Epithelial cell of esophagus (primary cell): ENCODE measurements at regions not wholly inside any gene's neighbourhood (a gene's known extent, or its start where the extent isn't known, plus 50 kb on each side); places are given as distances from the start of the nearest gene placed in this dataset.

ENCODE experiments used
- DNase-seq: peaks from one replicate; pipeline ENCODE4 v3.0.0; 2010; ENCODE audit warnings: low read depth
- H3K4me3 ChIP-seq: 2 replicates; pipeline ENCODE4 v1.5.1; 2011; ENCODE audit warnings: mild to moderate bottlenecking, low read length, control low read depth
- TF ChIP-seq, protein P1 (sequence below): IDR thresholded peaks from 2 replicates; pipeline ENCODE4 v1.5.1; 2011; ENCODE audit warnings: low read depth, mild to moderate bottlenecking, low read length, control low read depth, inconsistent platforms; ENCODE audit not compliant: insufficient read depth; ENCODE audit errors: missing control alignments

- no peak for DNase-seq
- TF ChIP-seq, protein P1, sequence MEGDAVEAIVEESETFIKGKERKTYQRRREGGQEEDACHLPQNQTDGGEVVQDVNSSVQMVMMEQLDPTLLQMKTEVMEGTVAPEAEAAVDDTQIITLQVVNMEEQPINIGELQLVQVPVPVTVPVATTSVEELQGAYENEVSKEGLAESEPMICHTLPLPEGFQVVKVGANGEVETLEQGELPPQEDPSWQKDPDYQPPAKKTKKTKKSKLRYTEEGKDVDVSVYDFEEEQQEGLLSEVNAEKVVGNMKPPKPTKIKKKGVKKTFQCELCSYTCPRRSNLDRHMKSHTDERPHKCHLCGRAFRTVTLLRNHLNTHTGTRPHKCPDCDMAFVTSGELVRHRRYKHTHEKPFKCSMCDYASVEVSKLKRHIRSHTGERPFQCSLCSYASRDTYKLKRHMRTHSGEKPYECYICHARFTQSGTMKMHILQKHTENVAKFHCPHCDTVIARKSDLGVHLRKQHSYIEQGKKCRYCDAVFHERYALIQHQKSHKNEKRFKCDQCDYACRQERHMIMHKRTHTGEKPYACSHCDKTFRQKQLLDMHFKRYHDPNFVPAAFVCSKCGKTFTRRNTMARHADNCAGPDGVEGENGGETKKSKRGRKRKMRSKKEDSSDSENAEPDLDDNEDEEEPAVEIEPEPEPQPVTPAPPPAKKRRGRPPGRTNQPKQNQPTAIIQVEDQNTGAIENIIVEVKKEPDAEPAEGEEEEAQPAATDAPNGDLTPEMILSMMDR = no peak
- no peak overlapping the region for H3K4me3 ChIP-seq
Measured at GRCh38 chr2:118177318-118177717, 89.0 kb downstream of the INSIG2 start.

- no peak overlapping the region for H3K4me3 ChIP-seq
- DNase-seq = no peak
Measured at GRCh38 chr2:118176601-118177000, 88.3 kb downstream of the INSIG2 start.

GRCh38 chr2:118171546-118171945 lies 83.3 kb downstream of the INSIG2 start:
- TF ChIP-seq, protein P1 = no peak
- no peak for DNase-seq
- H3K4me3 ChIP-seq = no peak overlapping the region

More at GRCh38 chr2:118176601-118177000, 88.3 kb downstream of the INSIG2 start:
- TF ChIP-seq, protein P1 = no peak

- peak; percentile 9 for DNase-seq
- TF ChIP-seq, protein P1 = no peak
- no peak overlapping the region for H3K4me3 ChIP-seq
Measured at GRCh38 chr2:118169359-118170005, 81.2 kb downstream of the INSIG2 start.

DNA sequence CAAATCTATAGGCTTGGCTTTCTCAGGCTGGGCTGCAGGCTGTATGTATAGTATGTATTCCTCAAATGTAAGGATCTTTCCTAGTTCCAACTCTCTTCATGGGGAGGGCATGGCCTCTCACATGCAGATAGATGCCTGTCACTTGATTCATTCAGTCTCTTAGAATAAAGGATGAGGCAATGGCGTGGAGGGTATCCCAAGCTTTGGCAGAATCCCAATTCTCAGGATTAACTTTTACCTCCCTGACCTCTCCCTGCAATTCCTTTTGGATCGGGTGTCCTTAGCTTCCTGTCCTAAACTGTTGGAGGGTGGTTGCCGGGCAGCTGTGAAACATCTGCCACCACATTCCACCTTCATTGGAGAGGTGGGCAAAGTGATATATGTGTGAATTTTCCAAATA lies 80.3 kb downstream of the INSIG2 start:
- peak; percentile 55 for DNase-seq
- H3K4me3 ChIP-seq = no peak overlapping the region
- TF ChIP-seq, protein P1 = no peak

GRCh38 chr2:118167026-118167425 lies 78.8 kb downstream of the INSIG2 start:
- no peak for DNase-seq
- H3K4me3 ChIP-seq = no peak overlapping the region
- TF ChIP-seq, protein P1 = no peak

DNA sequence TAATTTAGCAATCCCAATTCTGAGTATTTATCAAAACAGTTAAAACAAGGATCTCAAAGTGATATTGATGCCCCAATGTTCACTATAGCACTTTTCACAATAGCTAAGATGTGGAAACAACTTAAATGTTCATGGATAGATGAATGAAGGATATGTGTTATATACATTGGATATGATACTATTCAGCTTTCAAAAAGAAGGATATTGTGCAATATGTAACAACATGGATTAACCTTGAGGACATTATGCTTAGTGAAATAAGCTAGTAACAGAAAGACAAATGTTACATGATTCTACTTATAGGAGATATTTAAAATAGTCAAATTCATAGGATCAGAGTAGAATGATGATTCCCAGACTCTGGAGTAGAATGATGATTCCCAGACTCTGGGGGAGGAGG lies 78.0 kb downstream of the INSIG2 start:
- DNase-seq = no peak
- H3K4me3 ChIP-seq = no peak overlapping the region
- TF ChIP-seq, protein P1 = no peak
